Activated naive CD8-positive, alpha-beta T cell treated with anti-CD3 and anti-CD28 coated beads, Interleukin-2, amount 50 U/mL, for 24 hours (primary cell): ENCODE measurements at regions not wholly inside any gene's neighbourhood (a gene's known extent, or its start where the extent isn't known, plus 50 kb on each side); places are given as distances from the start of the nearest gene placed in this dataset.

Experiments used
- ATAC-seq: fragments of 150-1000 bp; cut with Tn5 transposase; one replicate; pipeline ENCODE4 v1.10.0; 2021
- DNase-seq: peaks from one replicate; pipeline ENCODE4 v3.0.0; 2021
- H3K27ac Mint-ChIP-seq: one replicate; pipeline ENCODE4 v1.8.0; 2021; ENCODE audit warnings: mild to moderate bottlenecking, mixed read lengths
- H3K27me3 Mint-ChIP-seq: one replicate; pipeline ENCODE4 v1.8.0; 2021; ENCODE audit warnings: mixed read lengths
- H3K36me3 Mint-ChIP-seq: one replicate; pipeline ENCODE4 v1.8.0; 2021; ENCODE audit warnings: low read depth, mixed read lengths
- H3K4me1 Mint-ChIP-seq: one replicate; pipeline ENCODE4 v1.8.0; 2021; ENCODE audit warnings: mixed read lengths
- H3K4me3 Mint-ChIP-seq: one replicate; pipeline ENCODE4 v1.8.0; 2021; ENCODE audit warnings: mild to moderate bottlenecking, moderate library complexity, mixed read lengths
- H3K9me3 Mint-ChIP-seq: one replicate; pipeline ENCODE4 v1.8.0; 2021; ENCODE audit warnings: mixed read lengths

- no peaks in the 10 kb centered on the region for H3K36me3 Mint-ChIP-seq
- no peaks in the 10 kb centered on the region for H3K9me3 Mint-ChIP-seq
- DNase-seq (no peak), ATAC-seq (no peak)
- no peaks in the 10 kb centered on the region for H3K4me1 Mint-ChIP-seq
- H3K27me3 Mint-ChIP-seq, result peaks cover 1% of the 10 kb centered on the region
- no peak overlapping the region for H3K27ac Mint-ChIP-seq
- H3K4me3 Mint-ChIP-seq, result no peak overlapping the region
These were observed 112.4 kb upstream of the UPP2 start for GRCh38 chr2:157989227-157989626.

GRCh38 chr2:157986761-157987160 is 110.6 kb upstream of the ACVR1 start:
- peaks cover 1% of the 10 kb centered on the region for H3K27me3 Mint-ChIP-seq
- H3K4me1 Mint-ChIP-seq, result no peaks in the 10 kb centered on the region
- DNase-seq (no peak), ATAC-seq (no peak)
- H3K27ac Mint-ChIP-seq, result no peak overlapping the region
- H3K36me3 Mint-ChIP-seq, result no peaks in the 10 kb centered on the region
- no peak overlapping the region for H3K4me3 Mint-ChIP-seq
- H3K9me3 Mint-ChIP-seq, result peaks cover 8% of the 10 kb centered on the region

- Mint-ChIP-seq H3K9me3 (peaks cover 17% of the 10 kb centered on the region), H3K4me1 (no peaks in the 10 kb centered on the region), H3K36me3 (no peaks in the 10 kb centered on the region), H3K27ac (no peak overlapping the region), H3K4me3 (no peak overlapping the region), H3K27me3 (peaks cover 1% of the 10 kb centered on the region)
- ATAC-seq, result no peak
- DNase-seq, result no peak
These were observed 108.7 kb upstream of the ACVR1 start for GRCh38 chr2:157984866-157985265.

- H3K27me3 Mint-ChIP-seq, result no peaks in the 10 kb centered on the region
- DNase-seq (no peak), ATAC-seq (no peak)
- H3K36me3 Mint-ChIP-seq, result peaks cover 5% of the 10 kb centered on the region
- H3K27ac Mint-ChIP-seq, result no peak overlapping the region
- no peaks in the 10 kb centered on the region for H3K4me1 Mint-ChIP-seq
- H3K4me3 Mint-ChIP-seq, result no peak overlapping the region
- peaks cover 28% of the 10 kb centered on the region for H3K9me3 Mint-ChIP-seq
These were observed 103.9 kb upstream of the ACVR1 start for GRCh38 chr2:157980020-157980419.

GRCh38 chr2:157971702-157972101 is 95.6 kb upstream of the ACVR1 start:
- Mint-ChIP-seq H3K36me3 (peaks cover 2% of the 10 kb centered on the region), H3K9me3 (no peaks in the 10 kb centered on the region)

GRCh38 chr2:157967856-157968255 is 91.7 kb upstream of the ACVR1 start:
- no peak for DNase-seq
- Mint-ChIP-seq H3K4me1 (no peaks in the 10 kb centered on the region), H3K4me3 (no peak overlapping the region), H3K27me3 (no peaks in the 10 kb centered on the region), H3K36me3 (no peaks in the 10 kb centered on the region), H3K9me3 (no peaks in the 10 kb centered on the region), H3K27ac (no peak overlapping the region)
- ATAC-seq, result no peak

More at GRCh38 chr2:157971702-157972101, 95.6 kb upstream of the ACVR1 start:
- Mint-ChIP-seq H3K27ac (no peak overlapping the region), H3K4me1 (no peaks in the 10 kb centered on the region), H3K27me3 (no peaks in the 10 kb centered on the region), H3K4me3 (no peak overlapping the region)
- DNase-seq (no peak), ATAC-seq (no peak)

GRCh38 chr2:157959249-157959648 is 83.1 kb upstream of the ACVR1 start:
- no peak overlapping the region for H3K4me3 Mint-ChIP-seq
- no peaks in the 10 kb centered on the region for H3K4me1 Mint-ChIP-seq
- ATAC-seq (no peak), DNase-seq (no peak)
- no peaks in the 10 kb centered on the region for H3K27me3 Mint-ChIP-seq
- peaks cover 23% of the 10 kb centered on the region for H3K9me3 Mint-ChIP-seq
- H3K27ac Mint-ChIP-seq, result no peak overlapping the region
- H3K36me3 Mint-ChIP-seq, result peaks cover 4% of the 10 kb centered on the region

- Mint-ChIP-seq H3K27ac (no peak overlapping the region), H3K4me3 (no peak overlapping the region), H3K27me3 (no peaks in the 10 kb centered on the region), H3K36me3 (peaks cover 4% of the 10 kb centered on the region), H3K9me3 (peaks cover 23% of the 10 kb centered on the region), H3K4me1 (no peaks in the 10 kb centered on the region)
- DNase-seq, result no peak
- no peak for ATAC-seq
These were observed 81.5 kb upstream of the ACVR1 start for GRCh38 chr2:157957596-157957995.

GRCh38 chr2:157952558-157952957 is 76.4 kb upstream of the ACVR1 start:
- Mint-ChIP-seq H3K4me1 (peaks cover 1% of the 10 kb centered on the region), H3K9me3 (peaks cover 18% of the 10 kb centered on the region), H3K27ac (no peak overlapping the region), H3K4me3 (no peak overlapping the region), H3K27me3 (peaks cover 1% of the 10 kb centered on the region), H3K36me3 (peaks cover 2% of the 10 kb centered on the region)
- DNase-seq, result no peak
- no peak for ATAC-seq

- H3K27ac Mint-ChIP-seq, result no peak overlapping the region
- H3K27me3 Mint-ChIP-seq, result peaks cover 1% of the 10 kb centered on the region
- no peaks in the 10 kb centered on the region for H3K36me3 Mint-ChIP-seq
- peaks cover 1% of the 10 kb centered on the region for H3K4me1 Mint-ChIP-seq
- no peak overlapping the region for H3K4me3 Mint-ChIP-seq
- no peak for DNase-seq
- no peaks in the 10 kb centered on the region for H3K9me3 Mint-ChIP-seq
- no peak for ATAC-seq
These were observed 72.7 kb upstream of the ACVR1 start for GRCh38 chr2:157948856-157949255.

- Mint-ChIP-seq H3K27ac (no peak overlapping the region), H3K9me3 (no peaks in the 10 kb centered on the region), H3K4me1 (peaks cover 1% of the 10 kb centered on the region), H3K36me3 (no peaks in the 10 kb centered on the region), H3K4me3 (no peak overlapping the region), H3K27me3 (peaks cover 1% of the 10 kb centered on the region)
- DNase-seq, result no peak
- ATAC-seq, result no peak
These were observed 70.9 kb upstream of the ACVR1 start for GRCh38 chr2:157946919-157947557.

GRCh38 chr2:157940024-157940423 is 63.9 kb upstream of the ACVR1 start:
- Mint-ChIP-seq H3K27me3 (no peaks in the 10 kb centered on the region), H3K27ac (no peak overlapping the region), H3K9me3 (no peaks in the 10 kb centered on the region), H3K4me3 (no peak overlapping the region), H3K4me1 (peaks cover 4% of the 10 kb centered on the region), H3K36me3 (no peaks in the 10 kb centered on the region)
- ATAC-seq (no peak), DNase-seq (no peak)

GRCh38 chr2:157938556-157938955 is 62.4 kb upstream of the ACVR1 start:
- ATAC-seq, result no peak
- Mint-ChIP-seq H3K27me3 (no peaks in the 10 kb centered on the region), H3K36me3 (no peaks in the 10 kb centered on the region), H3K27ac (no peak overlapping the region), H3K9me3 (no peaks in the 10 kb centered on the region), H3K4me1 (peaks cover 4% of the 10 kb centered on the region), H3K4me3 (no peak overlapping the region)
- DNase-seq, result no peak

- DNase-seq (no peak), ATAC-seq (no peak)
- Mint-ChIP-seq H3K9me3 (no peaks in the 10 kb centered on the region), H3K27ac (no peak overlapping the region), H3K36me3 (no peaks in the 10 kb centered on the region), H3K4me1 (peaks cover 7% of the 10 kb centered on the region), H3K27me3 (no peaks in the 10 kb centered on the region), H3K4me3 (no peak overlapping the region)
These were observed 60.3 kb upstream of the ACVR1 start for GRCh38 chr2:157936406-157936805.

- ATAC-seq (no peak), DNase-seq (no peak)
- Mint-ChIP-seq H3K4me3 (no peak overlapping the region), H3K36me3 (no peaks in the 10 kb centered on the region), H3K27me3 (no peaks in the 10 kb centered on the region), H3K4me1 (peaks cover 7% of the 10 kb centered on the region), H3K27ac (no peak overlapping the region), H3K9me3 (no peaks in the 10 kb centered on the region)
These were observed 59.3 kb upstream of the ACVR1 start for GRCh38 chr2:157935378-157935906.
